ENCODE measurements at regions not wholly inside any gene's neighbourhood (a gene's known extent, or its start where the extent isn't known, plus 50 kb on each side); places are given as distances from the start of the nearest gene placed in this dataset.

DNA sequence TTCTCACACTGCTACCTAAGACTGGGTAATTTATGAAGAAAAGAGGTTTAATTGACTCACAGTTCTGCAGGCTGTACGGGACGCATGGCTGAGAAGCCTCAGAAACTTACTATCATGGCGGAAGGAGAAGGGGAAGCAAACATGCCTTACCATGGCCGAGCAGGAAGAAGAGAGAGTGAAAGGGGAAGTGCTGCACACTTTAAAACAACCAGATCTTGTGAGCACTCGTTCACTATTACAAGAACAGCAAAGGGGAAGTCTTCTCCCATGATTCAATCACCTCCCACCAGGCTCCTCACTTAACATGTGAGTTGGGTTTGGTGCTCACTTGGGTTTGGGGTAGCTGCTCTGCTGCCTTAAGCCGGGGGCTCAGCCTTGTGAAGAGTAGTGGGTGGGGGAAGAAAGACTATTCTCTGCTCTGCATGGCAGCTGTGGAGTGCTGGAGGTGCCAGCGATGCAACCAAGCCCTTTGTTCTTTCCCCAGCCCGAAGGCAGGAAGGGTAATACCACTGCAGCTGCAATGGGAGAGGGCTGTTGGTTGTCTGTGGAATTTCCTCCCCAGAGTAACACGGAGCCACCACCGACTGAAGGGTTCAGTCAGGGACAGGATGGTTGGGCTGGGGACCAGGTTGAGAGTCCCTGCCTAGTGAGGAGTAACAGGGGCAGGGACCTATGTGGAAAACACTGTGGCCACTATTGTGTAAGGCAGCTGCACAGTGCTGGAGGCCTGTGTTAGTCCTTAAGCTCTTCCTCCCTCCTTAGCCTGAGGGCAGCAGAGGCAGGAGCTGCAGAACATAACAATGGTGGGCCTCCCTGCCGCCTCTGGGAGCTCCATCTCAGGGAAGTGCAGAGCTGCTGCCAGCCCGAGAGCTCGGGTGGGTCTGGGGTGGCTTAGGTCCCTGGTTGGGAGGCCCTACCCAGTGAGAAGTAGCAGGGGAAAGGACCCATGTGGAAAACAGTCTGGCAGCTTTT lies 1262.5 kb downstream of the EFNB2 start:
- ATAC-seq = no peak

DNA sequence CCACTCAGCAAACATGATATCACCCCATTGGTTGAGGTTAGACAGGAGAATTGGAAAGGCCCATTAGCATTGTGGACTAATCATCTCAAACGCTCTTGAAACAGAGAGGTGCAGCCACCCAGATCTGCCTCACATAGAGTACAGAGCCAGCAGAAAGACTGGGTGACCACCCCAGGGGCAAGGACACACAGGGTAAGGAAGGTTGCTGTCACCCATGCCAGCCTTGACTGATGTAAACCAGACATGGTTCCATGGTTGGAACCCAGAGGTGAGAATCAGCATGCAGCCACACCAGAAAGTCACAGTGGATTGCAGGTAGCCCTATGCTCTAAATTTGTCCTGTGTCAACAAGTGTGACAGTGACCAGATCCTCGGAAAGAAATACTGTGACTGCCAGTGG lies 1268.8 kb downstream of the EFNB2 start:
- H3K27me3 Mint-ChIP-seq = no peaks in the 10 kb centered on the region
- intact Hi-C loops (cut with micrococcal nuclease) = no loop called here
- H3K36me3 Mint-ChIP-seq (ENCODE audit: low read depth) = no peaks in the 10 kb centered on the region
- no peak for ATAC-seq
- no peak overlapping the region for H3K4me3 Mint-ChIP-seq
- H3K9me3 Mint-ChIP-seq = no peaks in the 10 kb centered on the region
- POLR2A ChIA-PET = no interaction called here
- no peak for DNase-seq
- TF ChIP-seq CTCF (IDR thresholded peaks at IDR 0.05) = no peak
- H3K27ac Mint-ChIP-seq = no peak overlapping the region
- H3K4me1 Mint-ChIP-seq (ENCODE audit: low read depth) = no peaks in the 10 kb centered on the region
- CTCF ChIA-PET = no interaction called here

More for the DNA sequence above, 1262.5 kb downstream of the EFNB2 start:
- H3K4me1 Mint-ChIP-seq (ENCODE audit: low read depth) = peaks cover 2% of the 10 kb centered on the region
- no peaks in the 10 kb centered on the region for H3K9me3 Mint-ChIP-seq
- TF ChIP-seq CTCF (IDR thresholded peaks at IDR 0.05) = no peak
- intact Hi-C loops (cut with micrococcal nuclease) = no loop called here
- no peaks in the 10 kb centered on the region for H3K36me3 Mint-ChIP-seq (ENCODE audit: low read depth)
- no peak overlapping the region for H3K4me3 Mint-ChIP-seq
- no peak overlapping the region for H3K27ac Mint-ChIP-seq
- no peaks in the 10 kb centered on the region for H3K27me3 Mint-ChIP-seq
- DNase-seq = no peak
- POLR2A ChIA-PET = no interaction called here
- CTCF ChIA-PET = no interaction called here

DNA sequence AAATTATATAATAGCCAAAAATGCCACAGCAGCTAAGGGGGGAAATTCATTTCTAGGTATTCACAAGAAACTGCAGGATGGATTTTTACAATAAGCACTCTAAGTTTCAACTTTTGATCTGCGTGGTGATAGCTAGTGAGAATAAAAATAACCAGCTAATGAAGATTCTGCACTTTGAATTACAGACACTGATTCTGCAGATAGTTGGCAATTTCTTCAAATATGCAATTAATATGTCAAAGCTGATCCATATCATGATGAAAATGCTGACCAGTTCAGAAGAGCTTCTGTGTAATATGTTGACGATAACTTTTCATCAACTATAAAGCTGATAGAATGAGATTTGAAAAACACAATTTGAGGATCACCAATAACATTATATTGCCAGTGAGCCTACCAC lies 1272.9 kb downstream of the EFNB2 start:
- POLR2A ChIA-PET = no interaction called here

GRCh38 chr13:105259426-105259825 lies 1276.0 kb downstream of the EFNB2 start:
- no peak for TF ChIP-seq CTCF (IDR thresholded peaks at IDR 0.05)
- no peaks in the 10 kb centered on the region for H3K27me3 Mint-ChIP-seq
- ATAC-seq (no peak), DNase-seq (no peak)
- ChIA-PET CTCF (no interaction called here), POLR2A (no interaction called here)
- no peaks in the 10 kb centered on the region for H3K36me3 Mint-ChIP-seq (ENCODE audit: low read depth)
- no peak overlapping the region for H3K27ac Mint-ChIP-seq
- H3K9me3 Mint-ChIP-seq = no peaks in the 10 kb centered on the region
- H3K4me3 Mint-ChIP-seq = no peak overlapping the region
- H3K4me1 Mint-ChIP-seq (ENCODE audit: low read depth) = no peaks in the 10 kb centered on the region
- intact Hi-C loops (cut with micrococcal nuclease) = no loop called here

More for the DNA sequence above, 1272.9 kb downstream of the EFNB2 start:
- H3K27me3 Mint-ChIP-seq = no peaks in the 10 kb centered on the region
- no peaks in the 10 kb centered on the region for H3K36me3 Mint-ChIP-seq (ENCODE audit: low read depth)
- intact Hi-C loops (cut with micrococcal nuclease) = no loop called here
- H3K4me1 Mint-ChIP-seq (ENCODE audit: low read depth) = no peaks in the 10 kb centered on the region
- no peak overlapping the region for H3K27ac Mint-ChIP-seq
- CTCF ChIA-PET = no interaction called here
- TF ChIP-seq CTCF (IDR thresholded peaks at IDR 0.05) = no peak
- H3K4me3 Mint-ChIP-seq = no peak overlapping the region
- no peaks in the 10 kb centered on the region for H3K9me3 Mint-ChIP-seq
- ATAC-seq (no peak), DNase-seq (no peak)

GRCh38 chr13:105255472-105255871 lies 1280.0 kb downstream of the EFNB2 start:
- no peak for TF ChIP-seq CTCF (IDR thresholded peaks at IDR 0.05)
- Mint-ChIP-seq H3K4me3 (no peak overlapping the region), H3K4me1 (ENCODE audit: low read depth) (no peaks in the 10 kb centered on the region), H3K36me3 (ENCODE audit: low read depth) (no peaks in the 10 kb centered on the region), H3K9me3 (no peaks in the 10 kb centered on the region), H3K27me3 (no peaks in the 10 kb centered on the region), H3K27ac (no peak overlapping the region)
- ATAC-seq (no peak), DNase-seq (no peak)
- CTCF ChIA-PET = no interaction called here
- POLR2A ChIA-PET = no interaction called here
- intact Hi-C loops (cut with micrococcal nuclease) = no loop called here

All from activated CD8-positive, alpha-beta T cell treated with anti-CD3 and anti-CD28 coated beads for 36 hours (primary cell).